Liver (tissue), 3 donors: ENCODE measurements at regions not wholly inside any gene's neighbourhood (a gene's known extent, or its start where the extent isn't known, plus 50 kb on each side); places are given as distances from the start of the nearest gene placed in this dataset.

Experiments used
- ATF3 ChIP-seq: IDR thresholded peaks from 2 replicates; pipeline ENCODE4 v1.6.1; 2016; ENCODE audit warnings: antibody characterized with exemption
- CTCF ChIP-seq: fragments of 150-350 bp; IDR thresholded peaks from 2 replicates; pipeline ENCODE4 v1.5.1; 2017; ENCODE audit warnings: improper control_type of control experiment, low read depth, low read length; ENCODE audit not compliant: missing input control
- EGR1 ChIP-seq, 2 donors: IDR thresholded peaks; 2 replicates each; pipeline ENCODE4 v1.6.1; 2016 to 2018; ENCODE audit warnings: antibody characterized with exemption in 2 of 2, low read depth in 2 of 2
- GABPA ChIP-seq, 2 donors: IDR thresholded peaks in 1 of 2; conservative IDR thresholded peaks in 1 of 2; 2 replicates each; pipeline ENCODE4 v1.6.1; 2016; ENCODE audit warnings: antibody characterized with exemption in 2 of 2, mild to moderate bottlenecking in 1 of 2, moderate library complexity in 1 of 2
- HNF4A ChIP-seq, 2 donors: conservative IDR thresholded peaks; 2 replicates each; pipeline ENCODE4 v1.6.1; 2016; ENCODE audit warnings: antibody characterized with exemption in 2 of 2, mild to moderate bottlenecking in 2 of 2
- MAX ChIP-seq: IDR thresholded peaks from 2 replicates; pipeline ENCODE4 v1.6.1; 2016; ENCODE audit warnings: antibody characterized with exemption
- REST ChIP-seq: IDR thresholded peaks from 2 replicates; pipeline ENCODE4 v1.6.1; 2016; ENCODE audit warnings: antibody characterized with exemption, mild to moderate bottlenecking
- RXRA ChIP-seq, 2 donors: IDR thresholded peaks; 2 replicates each; pipeline ENCODE4 v1.6.1; 2017 to 2018; ENCODE audit warnings: antibody characterized with exemption in 2 of 2, mild to moderate bottlenecking in 1 of 2
- SP1 ChIP-seq: IDR thresholded peaks from 2 replicates; pipeline ENCODE4 v1.6.1; 2018; ENCODE audit warnings: antibody characterized with exemption, mild to moderate bottlenecking
- TAF1 ChIP-seq: conservative IDR thresholded peaks from 2 replicates; pipeline ENCODE4 v1.6.1; 2016; ENCODE audit warnings: antibody characterized with exemption, mild to moderate bottlenecking
- YY1 ChIP-seq: IDR thresholded peaks from 2 replicates; pipeline ENCODE4 v1.6.1; 2016; ENCODE audit warnings: antibody characterized with exemption, mild to moderate bottlenecking
- donor health status: healthy.
- donor health status: healthy.

DNA sequence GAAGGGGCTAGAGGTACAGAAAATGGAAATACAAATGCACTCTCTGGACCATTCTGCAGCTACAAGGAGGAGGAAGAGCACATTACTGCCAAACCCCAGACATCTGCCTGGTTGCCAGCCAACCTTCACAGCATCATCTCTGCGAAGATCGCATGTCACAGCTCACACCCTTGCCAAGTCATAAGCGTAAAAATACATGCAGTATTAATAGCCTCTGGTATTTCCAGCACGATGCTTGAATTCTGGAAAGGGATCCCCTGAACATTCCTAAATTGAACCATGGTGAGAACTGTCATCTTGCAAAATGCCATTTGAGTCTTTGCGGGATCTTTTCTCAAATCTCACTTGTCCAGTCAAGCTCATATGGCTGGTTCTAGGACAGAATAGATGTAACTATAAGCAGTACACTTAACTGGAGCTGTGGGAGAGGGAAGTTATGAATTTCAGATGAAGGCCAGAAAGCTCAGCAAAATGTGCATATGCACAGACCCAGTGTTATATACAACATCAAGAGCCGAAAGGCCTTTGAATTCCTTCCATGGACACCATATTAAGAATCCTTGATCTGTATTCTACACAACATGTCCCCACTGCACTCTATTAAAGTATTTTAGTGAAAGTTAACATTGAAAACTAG lies 211.6 kb downstream of the DUSP6 start:
- TF ChIP-seq REST (no peak), CTCF (no peak), TAF1 (no peak), RXRA (IDR thresholded peaks at IDR 0.05) (no peak), SP1 (no peak), GABPA (IDR thresholded peaks at IDR 0.05 in 1 of 2, conservative IDR thresholded peaks at IDR 0.05 in 1 of 2) (no peak), MAX (no peak), EGR1 (IDR thresholded peaks at IDR 0.05; ENCODE audit: low read depth in 2 of 2) (no peak), ATF3 (no peak), YY1 (no peak), HNF4A (conservative IDR thresholded peaks at IDR 0.05) (no peak)
